Neural cell (in vitro differentiated cells): ENCODE measurements at regions not wholly inside any gene's neighbourhood (a gene's known extent, or its start where the extent isn't known, plus 50 kb on each side); places are given as distances from the start of the nearest gene placed in this dataset.

Experiments used
- H2AFZ ChIP-seq: fragments of 200-600, 300-800 bp; sonication (generic), shearing (Covaris generic); 2 replicates; pipeline ENCODE4 v1.6.0; 2014; ENCODE audit warnings: low read depth, mild to moderate bottlenecking, antibody characterized with exemption, low read length, moderate library complexity
- H3F3A ChIP-seq: fragments of 200-600 bp; shearing (Covaris generic); 2 replicates; pipeline ENCODE4 v1.6.1; 2016; ENCODE audit warnings: mild to moderate bottlenecking, moderate library complexity, mixed read lengths, antibody characterized with exemption, low read length; ENCODE audit not compliant: insufficient read depth, poor library complexity, severe bottlenecking
- H3K27ac ChIP-seq: fragments of 200-600, 300-800 bp; sonication (generic), shearing (Covaris generic); 2 replicates; pipeline ENCODE4 v1.5.1; 2014; ENCODE audit warnings: mild to moderate bottlenecking, low read length, moderate library complexity
- H3K27me3 ChIP-seq: fragments of 300-800, 200-600 bp; sonication (generic), shearing (Covaris generic); 2 replicates; pipeline ENCODE4 v1.6.0; 2014; ENCODE audit warnings: mild to moderate bottlenecking, low read depth, low read length, moderate library complexity; ENCODE audit not compliant: insufficient read depth
- H3K36me3 ChIP-seq: fragments of 300-800, 200-600 bp; sonication (generic), shearing (Covaris generic); 2 replicates; pipeline ENCODE4 v1.5.1; 2014; ENCODE audit warnings: mild to moderate bottlenecking, antibody characterized with exemption, low read length, moderate library complexity; ENCODE audit not compliant: insufficient read depth
- H3K4me2 ChIP-seq: fragments of 300-800, 200-600 bp; sonication (generic), shearing (Covaris generic); 2 replicates; pipeline ENCODE4 v1.6.0; 2014; ENCODE audit warnings: mild to moderate bottlenecking, low read length
- H3K4me3 ChIP-seq: fragments of 300-800, 200-600 bp; sonication (generic), shearing (Covaris generic); 2 replicates; pipeline ENCODE4 v1.5.1; 2014; ENCODE audit warnings: mild to moderate bottlenecking, low read length, moderate library complexity
- H3K79me2 ChIP-seq: fragments of 200-600 bp; shearing (Covaris generic); replicated peaks from 2 replicates; pipeline ENCODE4 v1.6.0; 2014; ENCODE audit warnings: mild to moderate bottlenecking, low read length, moderate library complexity; ENCODE audit not compliant: insufficient read depth
- H3K9ac ChIP-seq: fragments of 300-800, 200-600 bp; sonication (generic), shearing (Covaris generic); 2 replicates; pipeline ENCODE4 v1.6.1; 2016; ENCODE audit warnings: mild to moderate bottlenecking, low read length, mixed read lengths
- H3K9me2 ChIP-seq: fragments of 200-600 bp; shearing (Covaris generic); 2 replicates; pipeline ENCODE4 v1.6.1; 2016; ENCODE audit warnings: mild to moderate bottlenecking, low read length, mixed read lengths; ENCODE audit not compliant: insufficient read depth
- H3K9me3 ChIP-seq: fragments of 200-600, 300-800 bp; sonication (generic), shearing (Covaris generic); 2 replicates; pipeline ENCODE4 v1.6.1; 2016; ENCODE audit warnings: mild to moderate bottlenecking, mixed run types, low read length, moderate library complexity, mixed read lengths
- H4K20me1 ChIP-seq: fragments of 200-600 bp; shearing (Covaris generic); 2 replicates; pipeline ENCODE4 v1.6.1; 2016; ENCODE audit warnings: mild to moderate bottlenecking, mixed run types; ENCODE audit not compliant: insufficient read depth
- CTCF ChIP-seq: fragments of 450-650 bp; IDR thresholded peaks from 2 replicates; pipeline ENCODE4 v1.5.1; 2014; ENCODE audit warnings: antibody characterized with exemption, mild to moderate bottlenecking, moderate library complexity; ENCODE audit not compliant: poor library complexity, severe bottlenecking
- EP300 ChIP-seq: fragments of 450-650 bp; conservative IDR thresholded peaks from 2 replicates; pipeline ENCODE4 v1.6.1; 2014; ENCODE audit warnings: antibody characterized with exemption, mild to moderate bottlenecking, moderate library complexity; ENCODE audit not compliant: poor library complexity, severe bottlenecking
- EZH2 ChIP-seq: fragments of 200-600, 300-800 bp; shearing (Covaris generic), sonication (generic); IDR thresholded peaks from 2 replicates; pipeline ENCODE4 v1.6.1; 2014; ENCODE audit warnings: antibody characterized with exemption, low read length, borderline replicate concordance, mild to moderate bottlenecking; ENCODE audit not compliant: insufficient read depth, poor library complexity, severe bottlenecking
- MXI1 ChIP-seq: fragments of 450-650 bp; conservative IDR thresholded peaks from 2 replicates; pipeline ENCODE4 v1.6.1; 2014; ENCODE audit warnings: antibody characterized with exemption, mild to moderate bottlenecking; ENCODE audit not compliant: poor library complexity, severe bottlenecking
- POLR2AphosphoS5 ChIP-seq: IDR thresholded peaks from 2 replicates; pipeline ENCODE4 v1.6.1; 2012
- RAD21 ChIP-seq: fragments of 450-650 bp; conservative IDR thresholded peaks from 2 replicates; pipeline ENCODE4 v1.6.1; 2014; ENCODE audit warnings: antibody characterized with exemption, mild to moderate bottlenecking, moderate library complexity
- REST ChIP-seq: IDR thresholded peaks from 2 replicates; pipeline ENCODE4 v1.6.1; 2012; ENCODE audit warnings: borderline replicate concordance
- SMC3 ChIP-seq: fragments of 450-650 bp; conservative IDR thresholded peaks from 2 replicates; pipeline ENCODE4 v1.6.1; 2014; ENCODE audit warnings: antibody characterized with exemption, mild to moderate bottlenecking, moderate library complexity; ENCODE audit not compliant: poor library complexity
- TAF1 ChIP-seq: IDR thresholded peaks from 2 replicates; pipeline ENCODE4 v1.6.1; 2012; ENCODE audit warnings: low read depth

- H3K27ac ChIP-seq = no peak overlapping the region
- no peaks in the 10 kb centered on the region for H3K79me2 ChIP-seq
- no peaks in the 10 kb centered on the region for H3K36me3 ChIP-seq
- H3K4me2 ChIP-seq = no peak overlapping the region
- H3K9me2 ChIP-seq = no peaks in the 10 kb centered on the region
- H3K9ac ChIP-seq = no peak overlapping the region
- no peaks in the 10 kb centered on the region for H3K9me3 ChIP-seq
- H2AFZ ChIP-seq = no peak overlapping the region
- no peaks in the 10 kb centered on the region for H3F3A ChIP-seq
- TF ChIP-seq REST = no peak
- TF ChIP-seq EP300 = no peak
- TF ChIP-seq MXI1 = no peak
- no peak for TF ChIP-seq POLR2AphosphoS5
- no peak for TF ChIP-seq CTCF
- TF ChIP-seq SMC3 = no peak
- TF ChIP-seq TAF1 = no peak
- no peak for TF ChIP-seq EZH2
- no peak for TF ChIP-seq RAD21
- no peaks in the 10 kb centered on the region for H3K27me3 ChIP-seq
- no peak overlapping the region for H3K4me3 ChIP-seq
- no peaks in the 10 kb centered on the region for H4K20me1 ChIP-seq
Observed at GRCh38 chr13:44763615-44764301, 187.6 kb upstream of the TSC22D1 start.

DNA sequence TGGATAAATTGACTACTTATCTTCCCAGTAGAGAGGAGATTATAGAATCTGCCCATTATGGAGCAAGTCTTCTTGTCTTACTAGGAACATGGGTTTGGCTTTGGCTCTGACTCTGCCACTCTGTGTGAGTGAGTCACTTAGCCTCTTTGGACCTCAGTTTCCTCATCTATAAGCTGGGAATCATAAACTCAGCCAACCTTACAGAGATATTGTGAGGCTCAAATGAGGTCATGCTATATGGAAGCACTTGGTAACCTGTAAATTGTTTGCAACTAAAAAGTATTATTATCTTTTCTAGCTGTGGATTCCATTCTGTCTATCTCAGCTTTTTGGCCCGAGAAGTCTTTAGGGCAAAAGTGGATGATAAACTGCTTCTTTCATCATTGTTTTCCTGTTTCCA, 186.8 kb upstream of the TSC22D1 start:
- Histone ChIP-seq H3K4me3 (no peak overlapping the region), H3K36me3 (no peaks in the 10 kb centered on the region), H3F3A (no peaks in the 10 kb centered on the region), H4K20me1 (no peaks in the 10 kb centered on the region), H3K27me3 (no peaks in the 10 kb centered on the region), H3K79me2 (no peaks in the 10 kb centered on the region), H3K4me2 (no peak overlapping the region), H3K27ac (no peak overlapping the region), H3K9me3 (no peaks in the 10 kb centered on the region), H3K9ac (no peak overlapping the region), H3K9me2 (no peaks in the 10 kb centered on the region), H2AFZ (no peak overlapping the region)
- TF ChIP-seq EZH2 (no peak), MXI1 (no peak), SMC3 (no peak), EP300 (no peak), RAD21 (no peak), TAF1 (no peak), CTCF (no peak), REST (no peak)
